ENCODE measurements at regions not wholly inside any gene's neighbourhood (a gene's known extent, or its start where the extent isn't known, plus 50 kb on each side); places are given as distances from the start of the nearest gene placed in this dataset.
"Not testable (repeated sequence)": the region's sequence is repeated elsewhere in the genome, so short reads cannot be mapped to it uniquely, and the experiment has no call there.

GRCh38 chr7:17420308-17421015, 122.0 kb downstream of the AHR start:
- CTCF ChIA-PET = interaction anchor here (0.8 to 1.0 kb wide), 2 partner anchors 31 to 33 kb away, joined by 3 read pairs; no protein-coding TSS in a partner anchor
- H3K27ac Mint-ChIP-seq; H3K36me3 Mint-ChIP-seq (ENCODE audit: low read depth); H3K27me3 Mint-ChIP-seq; H3K4me3 Mint-ChIP-seq; DNase-seq; H3K4me1 Mint-ChIP-seq; H3K9me3 Mint-ChIP-seq; POLR2A ChIA-PET: not testable (repeated sequence)

GRCh38 chr7:17421941-17422340, 123.5 kb downstream of the AHR start:
- no peak overlapping the region for H3K27ac Mint-ChIP-seq
- H3K4me1 Mint-ChIP-seq = no peaks in the 10 kb centered on the region
- no peak overlapping the region for H3K4me3 Mint-ChIP-seq
- POLR2A ChIA-PET = no interaction called here
- CTCF ChIA-PET = no interaction called here
- H3K9me3 Mint-ChIP-seq = no peaks in the 10 kb centered on the region
- H3K36me3 Mint-ChIP-seq (ENCODE audit: low read depth) = no peaks in the 10 kb centered on the region
- no peak for DNase-seq
- peaks cover 11% of the 10 kb centered on the region for H3K27me3 Mint-ChIP-seq

GRCh38 chr7:17422966-17423365, 124.5 kb downstream of the AHR start:
- H3K36me3 Mint-ChIP-seq (ENCODE audit: low read depth) = no peaks in the 10 kb centered on the region
- ChIA-PET CTCF (no interaction called here), POLR2A (no interaction called here)
- no peak overlapping the region for H3K4me3 Mint-ChIP-seq
- no peaks in the 10 kb centered on the region for H3K9me3 Mint-ChIP-seq
- H3K4me1 Mint-ChIP-seq = no peaks in the 10 kb centered on the region
- no peak for DNase-seq
- peaks cover 11% of the 10 kb centered on the region for H3K27me3 Mint-ChIP-seq
- no peak overlapping the region for H3K27ac Mint-ChIP-seq

GRCh38 chr7:17427924-17428323, 129.5 kb downstream of the AHR start:
- DNase-seq = no peak
- Mint-ChIP-seq H3K4me1 (no peaks in the 10 kb centered on the region), H3K4me3 (no peak overlapping the region), H3K27me3 (peaks cover 8% of the 10 kb centered on the region), H3K27ac (no peak overlapping the region), H3K9me3 (peaks cover 3% of the 10 kb centered on the region), H3K36me3 (ENCODE audit: low read depth) (no peaks in the 10 kb centered on the region)
- ChIA-PET CTCF (no interaction called here), POLR2A (no interaction called here)

GRCh38 chr7:17429579-17429978, 131.1 kb downstream of the AHR start:
- ChIA-PET CTCF (no interaction called here), POLR2A (no interaction called here)
- Mint-ChIP-seq H3K27me3 (peaks cover 16% of the 10 kb centered on the region), H3K4me1 (no peaks in the 10 kb centered on the region), H3K27ac (no peak overlapping the region), H3K36me3 (ENCODE audit: low read depth) (no peaks in the 10 kb centered on the region), H3K4me3 (no peak overlapping the region), H3K9me3 (peaks cover 3% of the 10 kb centered on the region)
- DNase-seq = no peak

- Mint-ChIP-seq H3K27ac (peak overlapping the region; percentile 19), H3K9me3 (peaks cover 13% of the 10 kb centered on the region), H3K4me1 (no peaks in the 10 kb centered on the region), H3K4me3 (no peak overlapping the region), H3K36me3 (ENCODE audit: low read depth) (no peaks in the 10 kb centered on the region), H3K27me3 (peaks cover 10% of the 10 kb centered on the region)
- ChIA-PET CTCF (no interaction called here), POLR2A (no interaction called here)
- no peak for DNase-seq
Observed at GRCh38 chr7:17432793-17433192, 134.3 kb downstream of the AHR start.

DNA sequence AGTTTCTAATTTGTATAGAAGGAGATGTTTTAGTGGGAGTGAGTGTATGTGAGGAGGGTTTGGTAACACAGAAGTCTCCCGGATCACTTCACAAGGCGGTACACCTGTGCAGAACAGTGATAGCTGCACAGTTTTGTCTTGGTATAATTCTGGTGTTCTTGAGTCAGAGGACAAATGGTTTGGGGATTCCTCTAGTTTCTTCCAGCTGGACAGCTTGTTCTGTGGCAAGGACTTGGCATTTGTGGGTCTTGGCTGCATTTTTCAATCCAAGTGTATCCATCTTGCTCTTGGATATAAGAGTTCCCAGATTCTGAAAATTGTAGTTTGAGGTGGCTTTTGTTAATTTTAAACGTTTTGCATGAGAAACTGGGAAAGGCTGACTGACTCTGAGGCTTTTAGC, 135.7 kb downstream of the AHR start:
- CTCF ChIA-PET = no interaction called here
- POLR2A ChIA-PET = no interaction called here
- no peak overlapping the region for H3K27ac Mint-ChIP-seq
- no peak for DNase-seq
- no peaks in the 10 kb centered on the region for H3K36me3 Mint-ChIP-seq (ENCODE audit: low read depth)
- peaks cover 14% of the 10 kb centered on the region for H3K9me3 Mint-ChIP-seq
- H3K4me3 Mint-ChIP-seq = no peak overlapping the region
- H3K4me1 Mint-ChIP-seq = no peaks in the 10 kb centered on the region
- peaks cover 8% of the 10 kb centered on the region for H3K27me3 Mint-ChIP-seq

GRCh38 chr7:17434841-17435692, 136.6 kb downstream of the AHR start:
- Mint-ChIP-seq H3K27me3 (peaks cover 8% of the 10 kb centered on the region), H3K4me1 (no peaks in the 10 kb centered on the region), H3K36me3 (ENCODE audit: low read depth) (no peaks in the 10 kb centered on the region), H3K4me3 (no peak overlapping the region), H3K9me3 (peaks cover 14% of the 10 kb centered on the region), H3K27ac (no peak overlapping the region)
- POLR2A ChIA-PET = no interaction called here
- DNase-seq = no peak
- CTCF ChIA-PET = no interaction called here

GRCh38 chr7:17436126-17436525, 137.7 kb downstream of the AHR start:
- no peak overlapping the region for H3K4me3 Mint-ChIP-seq
- H3K36me3 Mint-ChIP-seq (ENCODE audit: low read depth) = no peaks in the 10 kb centered on the region
- peaks cover 3% of the 10 kb centered on the region for H3K4me1 Mint-ChIP-seq
- no peak overlapping the region for H3K27ac Mint-ChIP-seq
- peaks cover 20% of the 10 kb centered on the region for H3K9me3 Mint-ChIP-seq
- no peak for DNase-seq
- ChIA-PET CTCF (interaction anchor here (1.4 kb wide), 1 partner anchor 12 kb away, joined by 3 read pairs; no protein-coding TSS in a partner anchor), POLR2A (no interaction called here)
- H3K27me3 Mint-ChIP-seq = peaks cover 8% of the 10 kb centered on the region

DNA sequence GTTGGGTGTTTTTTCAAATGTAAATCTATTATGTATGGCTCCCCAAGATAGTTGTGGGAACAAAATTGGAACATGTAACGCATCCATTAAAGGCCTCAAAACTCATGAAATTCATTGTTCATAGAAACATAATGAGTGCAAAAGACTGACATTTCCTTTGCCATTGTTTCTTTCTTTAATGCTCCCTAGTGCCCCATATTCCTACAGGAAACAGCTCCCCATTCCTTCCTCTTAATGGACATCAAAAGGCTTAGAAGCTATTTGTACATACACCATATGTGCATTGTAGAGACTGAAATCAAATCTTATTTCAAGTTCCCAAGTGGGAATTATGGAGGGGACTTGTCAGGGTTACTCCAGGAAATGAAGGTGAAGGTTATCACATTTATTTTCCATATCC, 139.1 kb downstream of the AHR start:
- ChIA-PET POLR2A (no interaction called here), CTCF (no interaction called here)
- peaks cover 25% of the 10 kb centered on the region for H3K9me3 Mint-ChIP-seq
- H3K4me1 Mint-ChIP-seq = peaks cover 6% of the 10 kb centered on the region
- H3K27me3 Mint-ChIP-seq = peaks cover 8% of the 10 kb centered on the region
- no peak for DNase-seq
- H3K36me3 Mint-ChIP-seq (ENCODE audit: low read depth) = no peaks in the 10 kb centered on the region
- H3K4me3 Mint-ChIP-seq = no peak overlapping the region
- no peak overlapping the region for H3K27ac Mint-ChIP-seq

DNA sequence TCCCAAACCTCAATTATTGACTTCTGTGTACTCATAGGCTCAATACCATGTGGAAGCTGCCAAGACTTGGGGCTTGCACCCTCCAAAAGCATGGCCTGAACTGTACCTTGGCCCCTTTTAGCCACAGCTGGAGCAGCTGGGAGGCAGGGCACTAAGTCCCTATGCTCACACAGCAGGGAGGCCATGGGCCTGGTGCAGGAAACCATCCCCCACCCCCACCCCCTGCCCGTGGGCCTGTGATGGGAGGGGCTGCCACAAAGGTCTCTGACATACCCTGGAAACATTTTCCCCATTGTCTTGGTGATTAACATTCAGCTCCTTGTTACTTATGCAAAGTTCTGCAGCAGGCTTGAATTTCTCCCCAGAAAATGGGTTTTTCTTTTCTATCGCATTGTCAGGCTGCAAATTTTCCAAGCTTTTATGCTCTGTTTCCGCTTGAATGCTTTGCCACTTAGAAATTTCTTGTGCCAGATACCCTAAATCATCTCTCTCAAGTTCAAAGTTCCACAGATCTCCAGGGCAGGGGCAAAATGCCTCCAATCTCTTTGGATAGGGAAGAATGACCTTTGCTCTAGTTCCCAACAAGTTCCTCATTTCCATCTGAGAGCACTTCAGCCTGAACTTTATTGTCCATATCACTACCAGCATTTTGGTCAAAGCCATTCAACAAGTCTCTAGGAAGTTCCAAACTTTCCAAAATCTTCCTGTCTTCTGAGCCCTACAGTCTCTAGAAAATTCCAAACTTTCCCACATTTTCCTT, 141.8 kb downstream of the AHR start:
- CTCF ChIA-PET; POLR2A ChIA-PET; H3K4me1 Mint-ChIP-seq; H3K4me3 Mint-ChIP-seq; H3K27me3 Mint-ChIP-seq; H3K27ac Mint-ChIP-seq; DNase-seq; H3K36me3 Mint-ChIP-seq (ENCODE audit: low read depth): not testable (repeated sequence)
- peaks cover 26% of the 10 kb centered on the region for H3K9me3 Mint-ChIP-seq

GRCh38 chr7:17440831-17441230, 142.4 kb downstream of the AHR start:
- Mint-ChIP-seq H3K4me3 (no peak overlapping the region), H3K9me3 (peaks cover 20% of the 10 kb centered on the region), H3K27me3 (peaks cover 6% of the 10 kb centered on the region), H3K36me3 (ENCODE audit: low read depth) (no peaks in the 10 kb centered on the region), H3K4me1 (peaks cover 6% of the 10 kb centered on the region), H3K27ac (no peak overlapping the region)
- CTCF ChIA-PET = no interaction called here
- no peak for DNase-seq
- POLR2A ChIA-PET = no interaction called here

DNA sequence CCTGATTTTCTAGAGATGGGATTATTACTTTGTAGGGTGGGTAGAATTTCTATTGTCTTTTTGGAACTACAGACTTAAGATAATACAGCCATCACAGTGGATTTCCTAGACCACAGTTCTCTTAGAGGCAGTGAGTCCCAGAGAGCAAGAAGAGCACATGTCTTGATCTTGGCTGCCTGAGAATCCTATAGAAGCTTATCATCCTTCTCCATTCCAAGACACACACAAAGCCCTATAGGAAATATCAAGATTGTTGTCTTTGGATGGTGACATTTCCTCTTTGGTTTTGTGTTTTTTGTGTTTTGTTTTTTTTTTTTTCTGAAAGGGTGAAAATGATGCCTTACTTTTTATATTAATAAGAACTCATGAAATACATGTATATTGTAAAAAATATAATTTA, 143.1 kb downstream of the AHR start:
- H3K27ac Mint-ChIP-seq = no peak overlapping the region
- H3K4me1 Mint-ChIP-seq = peaks cover 6% of the 10 kb centered on the region
- H3K9me3 Mint-ChIP-seq = peaks cover 17% of the 10 kb centered on the region
- peaks cover 8% of the 10 kb centered on the region for H3K27me3 Mint-ChIP-seq
- H3K36me3 Mint-ChIP-seq (ENCODE audit: low read depth) = no peaks in the 10 kb centered on the region
- CTCF ChIA-PET = interaction anchor here (0.6 kb wide), 1 partner anchor 1930 kb away, joined by 3 read pairs; no protein-coding TSS in a partner anchor
- DNase-seq = no peak
- no peak overlapping the region for H3K4me3 Mint-ChIP-seq
- POLR2A ChIA-PET = no interaction called here

Data from activated CD4-positive, alpha-beta T cell treated with anti-CD3 and anti-CD28 coated beads, Interleukin-2, amount 10 ng/mL, durations not matched to agents 7 days and 5 days (primary cell).